ENCODE measurements at regions not wholly inside any gene's neighbourhood (a gene's known extent, or its start where the extent isn't known, plus 50 kb on each side); places are given as distances from the start of the nearest gene placed in this dataset.

GRCh38 chr10:83932245-83932644 is 207.1 kb upstream of the GHITM start:
- no peaks in the 10 kb centered on the region for H3K4me1 ChIP-seq (ENCODE audit: insufficient read depth, low read length)
- no peaks in the 10 kb centered on the region for H3K36me3 ChIP-seq (ENCODE audit: insufficient read depth, low read length)
- H3K4me3 ChIP-seq (ENCODE audit: low read depth in 1 of 2, low read length in 2 of 2): no peak overlapping the region

GRCh38 chr10:83934062-83934461 is 205.2 kb upstream of the GHITM start:
- Histone ChIP-seq H3K27me3 (ENCODE audit: control insufficient read depth in 1 of 2, insufficient read depth in 2 of 2, low read length in 2 of 2) (no peaks in the 10 kb centered on the region), H3K4me3 (ENCODE audit: low read depth in 1 of 2, low read length in 2 of 2) (no peak overlapping the region), H3K27ac (ENCODE audit: low read depth, low read length) (no peak overlapping the region), H3K4me1 (ENCODE audit: insufficient read depth, low read length) (no peaks in the 10 kb centered on the region), H3K36me3 (ENCODE audit: insufficient read depth, low read length) (no peaks in the 10 kb centered on the region), H3K9ac (ENCODE audit: low read length) (no peak overlapping the region), H3K9me3 (ENCODE audit: low read length) (no peaks in the 10 kb centered on the region)

More at GRCh38 chr10:83932245-83932644, 207.1 kb upstream of the GHITM start:
- Histone ChIP-seq H3K9me3 (ENCODE audit: low read length) (no peaks in the 10 kb centered on the region), H3K27me3 (ENCODE audit: control insufficient read depth in 1 of 2, insufficient read depth in 2 of 2, low read length in 2 of 2) (no peaks in the 10 kb centered on the region), H3K9ac (ENCODE audit: low read length) (no peak overlapping the region), H3K27ac (ENCODE audit: low read depth, low read length) (no peak overlapping the region)

GRCh38 chr10:83934641-83935338 is 204.5 kb upstream of the GHITM start:
- no peak overlapping the region for H3K9ac ChIP-seq (ENCODE audit: low read length)
- no peaks in the 10 kb centered on the region for H3K9me3 ChIP-seq (ENCODE audit: low read length)
- no peaks in the 10 kb centered on the region for H3K27me3 ChIP-seq (ENCODE audit: control insufficient read depth in 1 of 2, insufficient read depth in 2 of 2, low read length in 2 of 2)
- no peaks in the 10 kb centered on the region for H3K36me3 ChIP-seq (ENCODE audit: insufficient read depth, low read length)
- no peak overlapping the region for H3K27ac ChIP-seq (ENCODE audit: low read depth, low read length)
- H3K4me1 ChIP-seq (ENCODE audit: insufficient read depth, low read length): no peaks in the 10 kb centered on the region
- H3K4me3 ChIP-seq (ENCODE audit: low read depth in 1 of 2, low read length in 2 of 2): no peak overlapping the region

- Histone ChIP-seq H3K27ac (ENCODE audit: low read depth, low read length) (no peak overlapping the region), H3K9ac (ENCODE audit: low read length) (no peak overlapping the region), H3K4me1 (ENCODE audit: insufficient read depth, low read length) (no peaks in the 10 kb centered on the region), H3K9me3 (ENCODE audit: low read length) (no peaks in the 10 kb centered on the region), H3K36me3 (ENCODE audit: insufficient read depth, low read length) (no peaks in the 10 kb centered on the region), H3K27me3 (ENCODE audit: control insufficient read depth in 1 of 2, insufficient read depth in 2 of 2, low read length in 2 of 2) (no peaks in the 10 kb centered on the region), H3K4me3 (ENCODE audit: low read depth in 1 of 2, low read length in 2 of 2) (no peak overlapping the region)
These were observed 204.0 kb upstream of the GHITM start for GRCh38 chr10:83935339-83935736.

GRCh38 chr10:83935911-83936310 is 203.4 kb upstream of the GHITM start:
- Histone ChIP-seq H3K36me3 (ENCODE audit: insufficient read depth, low read length) (no peaks in the 10 kb centered on the region), H3K9me3 (ENCODE audit: low read length) (no peaks in the 10 kb centered on the region), H3K27ac (ENCODE audit: low read depth, low read length) (no peak overlapping the region), H3K4me1 (ENCODE audit: insufficient read depth, low read length) (no peaks in the 10 kb centered on the region), H3K4me3 (ENCODE audit: low read depth in 1 of 2, low read length in 2 of 2) (no peak overlapping the region), H3K27me3 (ENCODE audit: control insufficient read depth in 1 of 2, insufficient read depth in 2 of 2, low read length in 2 of 2) (no peaks in the 10 kb centered on the region), H3K9ac (ENCODE audit: low read length) (no peak overlapping the region)

- H3K27me3 ChIP-seq (ENCODE audit: control insufficient read depth in 1 of 2, insufficient read depth in 2 of 2, low read length in 2 of 2): no peaks in the 10 kb centered on the region
- H3K36me3 ChIP-seq (ENCODE audit: insufficient read depth, low read length): no peaks in the 10 kb centered on the region
- no peaks in the 10 kb centered on the region for H3K4me1 ChIP-seq (ENCODE audit: insufficient read depth, low read length)
- no peaks in the 10 kb centered on the region for H3K9me3 ChIP-seq (ENCODE audit: low read length)
- no peak overlapping the region for H3K27ac ChIP-seq (ENCODE audit: low read depth, low read length)
- H3K9ac ChIP-seq (ENCODE audit: low read length): no peak overlapping the region
- H3K4me3 ChIP-seq (ENCODE audit: low read depth in 1 of 2, low read length in 2 of 2): no peak overlapping the region
These were observed 202.1 kb upstream of the GHITM start for GRCh38 chr10:83937161-83937560.

- Histone ChIP-seq H3K27ac (ENCODE audit: low read depth, low read length) (no peak overlapping the region), H3K4me1 (ENCODE audit: insufficient read depth, low read length) (no peaks in the 10 kb centered on the region), H3K9me3 (ENCODE audit: low read length) (no peaks in the 10 kb centered on the region), H3K9ac (ENCODE audit: low read length) (no peak overlapping the region), H3K4me3 (ENCODE audit: low read depth in 1 of 2, low read length in 2 of 2) (no peak overlapping the region), H3K36me3 (ENCODE audit: insufficient read depth, low read length) (no peaks in the 10 kb centered on the region), H3K27me3 (ENCODE audit: control insufficient read depth in 1 of 2, insufficient read depth in 2 of 2, low read length in 2 of 2) (no peaks in the 10 kb centered on the region)
These were observed 201.5 kb upstream of the GHITM start for GRCh38 chr10:83937826-83938225.

GRCh38 chr10:83941189-83941588 is 198.1 kb upstream of the GHITM start:
- no peak overlapping the region for H3K4me3 ChIP-seq (ENCODE audit: low read depth in 1 of 2, low read length in 2 of 2)
- H3K36me3 ChIP-seq (ENCODE audit: insufficient read depth, low read length): no peaks in the 10 kb centered on the region
- H3K9ac ChIP-seq (ENCODE audit: low read length): no peak overlapping the region
- no peaks in the 10 kb centered on the region for H3K9me3 ChIP-seq (ENCODE audit: low read length)
- H3K4me1 ChIP-seq (ENCODE audit: insufficient read depth, low read length): no peaks in the 10 kb centered on the region
- no peak overlapping the region for H3K27ac ChIP-seq (ENCODE audit: low read depth, low read length)
- no peaks in the 10 kb centered on the region for H3K27me3 ChIP-seq (ENCODE audit: control insufficient read depth in 1 of 2, insufficient read depth in 2 of 2, low read length in 2 of 2)

GRCh38 chr10:83942410-83942809 is 196.9 kb upstream of the GHITM start:
- no peaks in the 10 kb centered on the region for H3K27me3 ChIP-seq (ENCODE audit: control insufficient read depth in 1 of 2, insufficient read depth in 2 of 2, low read length in 2 of 2)
- no peaks in the 10 kb centered on the region for H3K9me3 ChIP-seq (ENCODE audit: low read length)
- no peaks in the 10 kb centered on the region for H3K4me1 ChIP-seq (ENCODE audit: insufficient read depth, low read length)
- H3K27ac ChIP-seq (ENCODE audit: low read depth, low read length): no peak overlapping the region
- no peak overlapping the region for H3K9ac ChIP-seq (ENCODE audit: low read length)
- H3K36me3 ChIP-seq (ENCODE audit: insufficient read depth, low read length): no peaks in the 10 kb centered on the region
- no peak overlapping the region for H3K4me3 ChIP-seq (ENCODE audit: low read depth in 1 of 2, low read length in 2 of 2)

- H3K4me1 ChIP-seq (ENCODE audit: insufficient read depth, low read length): no peaks in the 10 kb centered on the region
- no peak overlapping the region for H3K27ac ChIP-seq (ENCODE audit: low read depth, low read length)
- no peaks in the 10 kb centered on the region for H3K27me3 ChIP-seq (ENCODE audit: control insufficient read depth in 1 of 2, insufficient read depth in 2 of 2, low read length in 2 of 2)
- H3K9me3 ChIP-seq (ENCODE audit: low read length): no peaks in the 10 kb centered on the region
- H3K4me3 ChIP-seq (ENCODE audit: low read depth in 1 of 2, low read length in 2 of 2): no peak overlapping the region
- H3K9ac ChIP-seq (ENCODE audit: low read length): no peak overlapping the region
- no peaks in the 10 kb centered on the region for H3K36me3 ChIP-seq (ENCODE audit: insufficient read depth, low read length)
These were observed 196.3 kb upstream of the GHITM start for GRCh38 chr10:83943049-83943448.

- Histone ChIP-seq H3K9ac (ENCODE audit: low read length) (no peak overlapping the region), H3K36me3 (ENCODE audit: insufficient read depth, low read length) (no peaks in the 10 kb centered on the region), H3K27ac (ENCODE audit: low read depth, low read length) (no peak overlapping the region), H3K9me3 (ENCODE audit: low read length) (no peaks in the 10 kb centered on the region), H3K4me1 (ENCODE audit: insufficient read depth, low read length) (no peaks in the 10 kb centered on the region), H3K4me3 (ENCODE audit: low read depth in 1 of 2, low read length in 2 of 2) (no peak overlapping the region), H3K27me3 (ENCODE audit: control insufficient read depth in 1 of 2, insufficient read depth in 2 of 2, low read length in 2 of 2) (no peaks in the 10 kb centered on the region)
These were observed 195.4 kb upstream of the GHITM start for GRCh38 chr10:83943920-83944319.

GRCh38 chr10:83945982-83946718 is 193.2 kb upstream of the GHITM start:
- no peak overlapping the region for H3K27ac ChIP-seq (ENCODE audit: low read depth, low read length)
- H3K9ac ChIP-seq (ENCODE audit: low read length): no peak overlapping the region
- H3K27me3 ChIP-seq (ENCODE audit: control insufficient read depth in 1 of 2, insufficient read depth in 2 of 2, low read length in 2 of 2): no peaks in the 10 kb centered on the region
- no peak overlapping the region for H3K4me3 ChIP-seq (ENCODE audit: low read depth in 1 of 2, low read length in 2 of 2)
- no peaks in the 10 kb centered on the region for H3K9me3 ChIP-seq (ENCODE audit: low read length)
- no peaks in the 10 kb centered on the region for H3K4me1 ChIP-seq (ENCODE audit: insufficient read depth, low read length)
- no peaks in the 10 kb centered on the region for H3K36me3 ChIP-seq (ENCODE audit: insufficient read depth, low read length)
